SK-N-SH treated with all-trans-retinoic acid at 6 μM for 48 hours (cell line): ENCODE measurements at regions not wholly inside any gene's neighbourhood (a gene's known extent, or its start where the extent isn't known, plus 50 kb on each side); places are given as distances from the start of the nearest gene placed in this dataset.
"Not testable (repeated sequence)": the region's sequence is repeated elsewhere in the genome, so short reads cannot be mapped to it uniquely, and the experiment has no call there.

Source experiments
- ATAC-seq: fragments of 200-7000 bp; cut with Tn5 transposase; 3 replicates; pipeline ENCODE4 v1.9.1; 2020; ENCODE audit warnings: mild to moderate bottlenecking, moderate library complexity
- ARNTL ChIP-seq: fragments of 450-650 bp; formaldehyde crosslinking; IDR thresholded peaks from 2 replicates; pipeline ENCODE4 v1.5.0; 2020; ENCODE audit warnings: low read depth, mild to moderate bottlenecking, moderate library complexity, borderline replicate concordance
- BACH2 ChIP-seq: fragments of 250-450 bp; sonication (Bioruptor Pico); IDR thresholded peaks from 2 replicates; pipeline ENCODE4 v1.9.0; 2021; ENCODE audit warnings: mild to moderate bottlenecking, borderline replicate concordance
- CREB5 ChIP-seq: fragments of 250-450 bp; sonication (Bioruptor Pico); IDR thresholded peaks from 2 replicates; pipeline ENCODE4 v1.5.1; 2020; ENCODE audit warnings: low read depth, mild to moderate bottlenecking, moderate library complexity
- CSDC2 ChIP-seq: fragments of 250-450 bp; sonication (Bioruptor Pico); IDR thresholded peaks from 2 replicates; pipeline ENCODE4 v1.5.0; 2020; ENCODE audit warnings: mild to moderate bottlenecking, moderate library complexity
- CSRNP3 ChIP-seq: fragments of 250-450 bp; sonication (Bioruptor Pico); IDR thresholded peaks from 2 replicates; pipeline ENCODE4 v1.5.1; 2021; ENCODE audit warnings: mild to moderate bottlenecking, moderate library complexity
- ESRRG ChIP-seq: fragments of 250-450 bp; sonication (Bioruptor Pico); IDR thresholded peaks from 2 replicates; pipeline ENCODE4 v1.6.1; 2021; ENCODE audit warnings: mild to moderate bottlenecking
- GLIS3 ChIP-seq: fragments of 250-450 bp; sonication (Bioruptor Pico); IDR thresholded peaks from 2 replicates; pipeline ENCODE4 v1.5.0; 2020; ENCODE audit warnings: mild to moderate bottlenecking, moderate library complexity
- ISL1 ChIP-seq: fragments of 250-450 bp; sonication (Bioruptor Pico); IDR thresholded peaks from 2 replicates; pipeline ENCODE4 v2.1.2; 2022; ENCODE audit warnings: mild to moderate bottlenecking, moderate library complexity
- OSR1 ChIP-seq: fragments of 250-450 bp; sonication (Bioruptor Pico); IDR thresholded peaks from 2 replicates; pipeline ENCODE4 v1.8.0; 2022; ENCODE audit warnings: moderate library complexity, mild to moderate bottlenecking, inconsistent platforms
- PATZ1 ChIP-seq: fragments of 250-450 bp; sonication (Bioruptor Pico); IDR thresholded peaks from 2 replicates; pipeline ENCODE4 v1.8.0; 2020; ENCODE audit warnings: mild to moderate bottlenecking, moderate library complexity, borderline replicate concordance
- POU6F1 ChIP-seq: fragments of 250-450 bp; sonication (Bioruptor Pico); IDR thresholded peaks from 2 replicates; pipeline ENCODE4 v1.8.0; 2021; ENCODE audit warnings: low read depth, mild to moderate bottlenecking, moderate library complexity, borderline replicate concordance
- PPARA ChIP-seq: fragments of 250-450 bp; sonication (Bioruptor Pico); IDR thresholded peaks from 2 replicates; pipeline ENCODE4 v1.5.0; 2020; ENCODE audit warnings: mild to moderate bottlenecking, borderline replicate concordance
- RARB ChIP-seq: fragments of 250-450 bp; sonication (Bioruptor Pico); IDR thresholded peaks from 2 replicates; pipeline ENCODE4 v1.8.0; 2021; ENCODE audit warnings: mild to moderate bottlenecking, moderate library complexity
- SNAI2 ChIP-seq: fragments of 250-450 bp; sonication (Bioruptor Pico); IDR thresholded peaks from 2 replicates; pipeline ENCODE4 v1.5.0; 2020; ENCODE audit warnings: mild to moderate bottlenecking, moderate library complexity
- TOX ChIP-seq: fragments of 250-450 bp; sonication (Bioruptor Pico); IDR thresholded peaks from 2 replicates; pipeline ENCODE4 v1.8.0; 2021; ENCODE audit warnings: mild to moderate bottlenecking, moderate library complexity, borderline replicate concordance
- ZC3H10 ChIP-seq: fragments of 250-450 bp; sonication (Bioruptor Pico); IDR thresholded peaks from 2 replicates; pipeline ENCODE4 v1.5.1; 2021; ENCODE audit warnings: mild to moderate bottlenecking, moderate library complexity
- ZFP3 ChIP-seq: fragments of 250-450 bp; sonication (Bioruptor Pico); IDR thresholded peaks from 2 replicates; pipeline ENCODE4 v1.5.0; 2020; ENCODE audit warnings: mild to moderate bottlenecking, moderate library complexity
- ZFP30 ChIP-seq: fragments of 450-650 bp; formaldehyde crosslinking; IDR thresholded peaks from 2 replicates; pipeline ENCODE4 v1.5.0; 2022; ENCODE audit warnings: mild to moderate bottlenecking, moderate library complexity
- ZNF565 ChIP-seq: fragments of 450-650 bp; formaldehyde crosslinking; conservative IDR thresholded peaks from 2 replicates; pipeline ENCODE4 v1.5.0; 2020; ENCODE audit warnings: low read depth, mild to moderate bottlenecking, moderate library complexity
- ZNF70 ChIP-seq: fragments of 450-650 bp; formaldehyde crosslinking; IDR thresholded peaks from 2 replicates; pipeline ENCODE4 v1.5.0; 2020; ENCODE audit warnings: mild to moderate bottlenecking, moderate library complexity

- TF ChIP-seq PATZ1 (CRISPR knock-in tag) (no peak), ZFP3 (CRISPR knock-in tag) (no peak)
These were observed 581.7 kb downstream of the KCNJ2 start (continued) for GRCh38 chr17:70750983-70751382.

GRCh38 chr17:70752461-70752860 lies 583.1 kb downstream of the KCNJ2 start:
- not testable (repeated sequence) for ATAC-seq

GRCh38 chr17:70752966-70753467 lies 583.7 kb downstream of the KCNJ2 start:
- ATAC-seq: no peak
- TF ChIP-seq CSDC2 (CRISPR knock-in tag): no peak
- no peak for TF ChIP-seq OSR1 (CRISPR knock-in tag)
- no peak for TF ChIP-seq TOX (CRISPR knock-in tag)

GRCh38 chr17:70763018-70763417 lies 593.7 kb downstream of the KCNJ2 start:
- TF ChIP-seq ISL1 (CRISPR knock-in tag): no peak
- no peak for TF ChIP-seq ARNTL (CRISPR knock-in tag)
- no peak for TF ChIP-seq GLIS3
- no peak for TF ChIP-seq CSRNP3 (CRISPR knock-in tag)
- TF ChIP-seq PPARA: no peak
- no peak for TF ChIP-seq ESRRG
- no peak for TF ChIP-seq RARB
- no peak for TF ChIP-seq BACH2 (CRISPR knock-in tag)
- TF ChIP-seq ZNF565 (CRISPR knock-in tag): no peak
- TF ChIP-seq POU6F1 (CRISPR knock-in tag): no peak
- no peak for TF ChIP-seq CREB5 (CRISPR knock-in tag)
- no peak for TF ChIP-seq ZC3H10
- TF ChIP-seq TOX (CRISPR knock-in tag): no peak
- no peak for TF ChIP-seq ZNF70
- no peak for TF ChIP-seq PATZ1 (CRISPR knock-in tag)
- TF ChIP-seq SNAI2 (CRISPR knock-in tag): no peak
- no peak for TF ChIP-seq CSDC2 (CRISPR knock-in tag)
- no peak for TF ChIP-seq ZFP30 (CRISPR knock-in tag)
- no peak for ATAC-seq

- ATAC-seq: peak; percentile 56; the same call in 1 of the 3 replicates
- TF ChIP-seq RARB (no peak), SNAI2 (CRISPR knock-in tag) (no peak), ZC3H10 (no peak), ESRRG (no peak), TOX (CRISPR knock-in tag) (no peak), ZNF70 (no peak), ISL1 (CRISPR knock-in tag) (no peak), CREB5 (CRISPR knock-in tag) (no peak), OSR1 (CRISPR knock-in tag) (no peak), BACH2 (CRISPR knock-in tag) (no peak), GLIS3 (no peak), ARNTL (CRISPR knock-in tag) (no peak), CSRNP3 (CRISPR knock-in tag) (no peak), ZNF565 (CRISPR knock-in tag) (no peak)
These were observed 597.9 kb downstream of the KCNJ2 start for GRCh38 chr17:70767102-70767701.
